H4 (cell line): ENCODE measurements at regions not wholly inside any gene's neighbourhood (a gene's known extent, or its start where the extent isn't known, plus 50 kb on each side); places are given as distances from the start of the nearest gene placed in this dataset.
"Not testable (repeated sequence)": the region's sequence is repeated elsewhere in the genome, so short reads cannot be mapped to it uniquely, and the experiment has no call there.

Experiments
- DNase-seq: peaks from one replicate; pipeline ENCODE4 v3.0.0-alpha.2; 2015; ENCODE audit warnings: low spot score

DNA sequence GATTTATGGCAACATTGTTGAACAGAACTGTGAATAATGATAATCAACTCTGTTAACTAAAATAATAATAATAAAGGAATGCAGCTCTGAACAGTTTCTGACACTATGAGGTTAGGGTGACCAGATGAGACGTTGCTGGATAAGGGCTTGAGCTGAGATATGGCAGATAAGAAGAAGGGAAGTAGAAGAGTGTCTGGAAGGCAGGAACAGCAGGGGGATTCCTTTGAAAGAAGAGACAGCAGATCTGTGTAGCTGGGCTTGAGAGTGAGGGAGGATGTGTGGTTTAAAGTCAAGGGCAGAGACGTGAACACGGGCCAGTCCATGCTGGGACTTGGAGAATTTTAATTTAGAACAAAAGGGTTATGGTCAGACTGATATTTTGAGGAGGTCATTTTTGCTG is 273.1 kb upstream of the SLC14A2 start:
- DNase-seq: no peak

DNA sequence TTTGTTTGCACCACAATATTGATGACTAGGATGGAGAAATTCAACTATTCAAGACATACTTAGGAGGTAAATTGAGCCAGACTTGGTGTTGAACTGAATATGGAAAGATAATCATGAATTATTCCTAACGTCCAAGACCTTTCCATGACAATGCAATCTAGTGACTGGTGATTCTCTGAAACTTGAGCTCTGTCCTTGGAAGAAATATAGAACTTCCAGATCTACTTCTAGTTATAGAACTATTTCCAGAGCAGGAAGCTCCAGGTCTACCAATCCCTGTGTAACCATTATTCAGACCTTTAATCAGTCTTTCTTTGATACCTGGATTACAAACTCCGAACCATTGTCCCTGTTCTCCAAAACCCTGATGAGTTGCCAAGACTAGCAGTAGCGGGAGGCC is 272.6 kb upstream of the SLC14A2 start:
- no peak for DNase-seq

DNA sequence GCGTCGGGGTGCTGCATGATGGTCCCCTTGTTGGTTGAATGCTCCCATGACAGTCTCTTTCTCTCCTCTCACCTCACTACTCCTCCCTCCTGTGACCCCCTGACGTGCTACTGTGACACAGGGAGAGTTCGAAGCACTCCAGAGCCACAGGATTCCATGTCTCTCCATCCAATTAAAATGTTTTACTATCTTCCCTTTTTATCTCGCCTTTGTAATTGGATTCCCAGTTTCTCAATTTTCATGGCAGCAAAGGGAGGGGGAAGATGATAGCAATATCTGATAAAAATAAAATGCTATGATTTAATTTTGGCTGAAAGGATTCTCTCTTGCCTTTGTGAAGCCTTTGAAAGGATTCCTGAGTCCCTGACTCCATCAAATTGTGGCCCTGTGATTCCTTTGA is 271.9 kb upstream of the SLC14A2 start:
- no peak for DNase-seq

DNA sequence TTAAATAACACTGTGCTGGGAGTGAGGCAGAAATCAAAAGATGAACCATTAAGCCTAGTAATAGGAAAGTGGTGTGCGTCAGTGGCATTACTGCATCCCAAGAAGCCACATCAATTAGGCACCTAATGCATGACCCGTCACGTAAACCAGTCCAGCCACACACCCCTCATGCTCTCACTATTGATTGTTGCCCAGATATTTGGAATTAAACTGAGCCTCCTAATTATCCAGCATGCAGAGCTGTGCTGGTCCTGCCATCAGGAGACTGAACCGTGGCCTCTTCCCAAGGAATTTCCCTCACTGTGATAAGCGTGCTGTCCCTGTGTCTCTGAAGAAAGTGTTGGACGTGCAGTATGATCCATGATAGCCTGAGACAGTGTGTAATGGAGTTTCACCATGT is 270.6 kb upstream of the SLC14A2 start:
- not testable (repeated sequence) for DNase-seq

DNA sequence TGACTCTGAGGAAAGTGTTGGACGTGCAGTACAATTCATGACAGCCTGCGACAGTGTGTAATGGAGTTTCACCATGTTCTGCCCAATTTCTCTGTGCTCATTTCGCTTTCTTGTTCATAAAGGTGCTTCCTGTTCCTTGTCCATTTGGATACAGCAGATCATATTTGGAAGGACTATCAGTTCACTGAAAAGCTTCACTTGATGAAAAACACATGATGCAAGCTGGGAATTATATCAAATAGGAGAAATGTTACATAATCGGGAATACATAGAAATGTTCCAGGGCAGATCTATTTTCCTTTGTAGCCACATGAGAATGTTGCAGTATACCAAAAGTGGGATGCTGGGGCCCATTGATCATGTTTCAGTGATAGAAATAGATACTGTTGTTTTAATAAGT is 266.3 kb upstream of the SLC14A2 start:
- no peak for DNase-seq

DNA sequence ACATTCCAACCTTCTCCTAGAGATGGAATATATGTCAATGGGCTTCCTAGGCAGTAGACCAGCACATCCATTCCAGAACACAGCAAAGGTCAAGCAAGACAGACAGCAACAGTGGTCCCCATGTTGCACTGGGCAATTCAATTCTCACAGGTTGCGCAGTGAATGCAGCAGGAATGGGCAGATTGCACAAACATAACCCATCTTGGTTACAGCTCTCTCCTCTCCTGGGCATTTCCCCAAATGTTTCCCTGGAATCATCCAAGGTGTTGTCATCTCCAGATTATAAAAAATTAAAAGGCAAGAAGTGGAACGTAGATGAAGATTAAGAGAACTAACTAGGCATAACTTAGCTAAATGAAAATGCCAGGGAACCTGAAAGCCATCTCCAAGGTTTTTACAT is 265.8 kb upstream of the SLC14A2 start:
- no peak for DNase-seq

DNA sequence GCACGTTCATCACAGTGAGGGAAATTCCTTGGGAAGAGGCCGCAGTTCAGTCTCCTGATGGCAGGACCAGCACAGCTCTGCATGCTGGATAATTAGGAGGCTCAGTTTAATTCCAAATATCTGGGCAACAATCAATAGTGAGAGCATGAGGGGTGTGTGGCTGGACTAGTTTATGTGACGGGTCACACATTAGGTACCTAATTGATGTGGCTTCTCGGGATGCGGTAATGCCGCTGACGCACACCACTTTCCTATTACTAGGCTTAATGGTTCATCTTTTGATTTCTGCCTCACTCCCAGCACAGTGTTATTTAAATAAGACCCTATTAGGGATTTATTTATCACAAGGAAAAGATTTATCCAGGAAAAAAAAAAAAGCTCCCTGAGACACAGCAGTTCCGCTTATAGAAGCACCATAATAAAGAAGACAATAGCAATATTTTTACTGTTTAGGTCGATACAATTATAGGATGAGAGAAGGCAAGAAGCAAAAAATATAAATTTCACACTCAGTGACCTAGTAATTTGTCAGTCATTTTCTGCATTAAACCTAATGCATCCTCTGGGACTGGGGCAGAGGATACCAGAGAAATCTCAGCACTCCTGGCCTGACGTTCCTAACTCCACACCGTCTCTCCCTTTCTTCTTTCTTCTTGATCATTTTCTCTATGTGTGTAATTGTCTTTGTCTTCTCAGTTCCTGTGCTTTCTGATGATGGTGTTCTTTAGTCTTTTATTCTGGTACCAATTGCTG is 264.7 kb upstream of the SLC14A2 start:
- DNase-seq: no peak

DNA sequence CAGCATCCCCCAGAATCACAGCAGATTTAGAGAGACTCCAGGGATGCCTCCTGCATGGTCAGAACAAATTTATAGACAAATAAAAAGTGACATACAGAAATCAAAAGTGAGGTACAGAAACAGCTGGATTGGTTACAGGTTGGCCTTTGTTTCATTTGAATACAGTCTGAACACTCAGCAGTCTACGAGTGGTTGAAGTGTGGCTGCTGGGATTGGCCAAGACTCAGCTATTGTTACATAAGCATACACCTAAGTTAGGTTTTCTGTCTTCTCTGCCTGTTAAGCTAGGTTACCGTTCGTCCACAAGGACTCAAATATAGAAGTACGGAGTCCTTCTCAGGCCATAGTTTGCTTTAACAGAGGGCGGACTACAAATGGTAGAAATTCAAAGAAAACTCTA is 262.4 kb upstream of the SLC14A2 start:
- DNase-seq: no peak

DNA sequence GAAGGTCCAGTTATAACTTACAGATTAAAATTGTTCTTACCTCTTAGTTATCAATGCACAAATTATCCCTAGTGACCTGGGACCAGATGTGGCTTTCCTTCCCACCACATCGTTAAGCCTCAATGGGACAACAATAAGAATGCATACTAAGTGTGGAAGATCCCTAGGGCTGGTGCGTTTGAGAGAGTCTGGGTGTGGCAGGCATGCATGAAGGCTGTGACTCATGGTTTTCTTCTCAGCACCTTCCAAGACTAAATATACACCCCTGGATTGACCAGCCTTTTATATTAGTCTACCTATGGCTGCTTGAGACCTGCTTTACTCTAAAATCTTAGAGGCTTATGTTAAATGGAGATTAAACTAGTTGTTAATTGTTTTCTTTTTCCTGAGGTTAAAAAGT is 261.7 kb upstream of the SLC14A2 start:
- no peak for DNase-seq

DNA sequence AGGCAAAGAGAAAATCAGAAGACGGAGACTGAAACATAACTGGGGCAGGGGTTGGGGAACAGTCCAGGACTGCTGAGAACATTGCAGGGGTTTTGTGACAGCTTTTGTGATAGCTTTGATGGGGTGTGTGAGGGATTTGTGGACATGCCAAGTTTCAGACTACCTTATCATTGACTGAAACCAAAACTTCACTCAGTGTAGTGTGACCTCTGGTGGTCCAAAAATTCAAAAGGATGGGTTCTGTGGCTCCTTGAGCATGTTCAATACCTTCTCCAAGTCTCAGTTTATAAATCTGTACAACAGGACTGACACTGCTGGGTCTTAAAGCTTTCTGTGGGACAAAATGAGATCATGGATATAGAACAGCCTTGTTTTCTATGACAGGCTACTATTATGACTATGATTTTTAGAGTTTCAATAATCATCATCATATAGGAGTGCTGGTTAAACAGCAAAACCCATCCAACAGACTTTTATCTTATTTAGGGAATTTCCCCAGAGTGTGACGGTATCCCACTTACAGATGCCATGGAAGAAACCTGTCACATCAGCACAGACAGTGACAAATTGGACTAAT is 259.2 kb upstream of the SLC14A2 start:
- DNase-seq: no peak

DNA sequence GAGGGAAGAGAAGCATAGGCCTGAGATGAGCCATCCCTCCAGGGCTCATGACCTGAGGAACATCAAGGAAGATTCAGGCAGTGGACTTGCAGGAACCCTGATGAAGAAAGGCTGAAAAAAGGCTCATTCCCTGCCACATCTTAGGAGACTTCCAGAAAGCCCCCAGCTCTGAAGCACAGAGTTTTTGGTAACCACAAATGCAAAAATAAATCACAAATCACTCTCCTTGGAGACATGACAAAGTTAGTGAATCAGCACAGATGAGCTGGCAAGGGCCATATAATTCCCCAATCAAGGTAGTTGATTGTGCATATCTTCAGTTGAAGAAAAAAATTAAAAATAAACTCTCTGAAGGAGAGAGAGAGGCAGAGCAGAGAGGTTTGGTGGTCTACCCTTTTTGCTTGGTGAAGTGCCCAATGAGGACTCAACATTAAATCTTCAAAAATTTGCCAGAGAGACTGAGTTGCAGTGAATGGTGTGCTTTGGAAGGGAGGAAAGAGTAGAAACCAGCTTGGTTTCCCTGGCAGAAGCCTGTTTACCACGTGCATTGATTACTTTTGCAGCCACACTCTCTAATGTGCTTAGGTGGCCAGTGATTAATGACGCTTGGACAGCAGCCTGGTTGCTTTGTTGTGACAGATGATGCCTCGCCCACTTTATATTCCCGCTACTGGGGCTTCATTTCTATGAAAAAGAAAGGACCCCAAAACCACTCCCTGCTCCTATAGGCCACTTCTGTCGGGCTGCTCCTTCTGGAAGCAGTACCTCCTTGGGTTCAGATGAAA is 257.4 kb upstream of the SLC14A2 start:
- no peak for DNase-seq

DNA sequence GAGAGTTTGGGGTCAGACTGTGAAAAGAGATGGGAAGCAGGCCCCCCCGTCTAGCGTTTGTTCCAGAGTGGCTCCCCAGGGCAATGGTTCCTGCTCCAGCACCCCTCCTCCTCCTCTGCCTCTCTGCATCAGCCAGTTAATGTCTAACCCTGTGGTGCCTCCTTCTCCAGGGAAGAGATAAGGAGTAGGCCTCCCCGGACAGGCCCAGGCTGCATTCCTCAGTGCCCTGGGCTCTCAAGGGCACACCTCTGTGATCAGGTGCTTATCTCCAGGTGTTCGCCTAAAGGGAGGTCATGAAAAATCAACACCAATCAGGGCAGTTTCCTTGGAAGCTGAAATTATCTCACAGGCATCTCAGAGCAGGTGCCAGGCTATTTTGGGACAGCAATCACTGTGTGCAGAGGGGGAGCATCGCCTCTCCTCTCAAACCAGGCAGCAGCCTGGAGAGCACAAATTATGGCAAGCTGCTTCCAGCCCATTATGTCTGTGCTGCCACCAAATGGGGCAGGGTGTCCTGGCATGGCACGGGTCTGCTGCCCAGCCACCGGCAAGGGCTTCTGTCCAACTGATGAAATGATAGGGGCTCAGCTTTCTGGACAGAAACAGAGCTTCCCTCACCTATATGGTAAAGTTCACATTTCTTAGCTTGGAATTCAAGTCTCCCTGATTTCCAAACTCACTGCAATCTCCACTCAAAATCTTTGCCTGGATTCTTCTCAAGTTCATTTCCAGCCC is 255.8 kb upstream of the SLC14A2 start:
- no peak for DNase-seq

DNA sequence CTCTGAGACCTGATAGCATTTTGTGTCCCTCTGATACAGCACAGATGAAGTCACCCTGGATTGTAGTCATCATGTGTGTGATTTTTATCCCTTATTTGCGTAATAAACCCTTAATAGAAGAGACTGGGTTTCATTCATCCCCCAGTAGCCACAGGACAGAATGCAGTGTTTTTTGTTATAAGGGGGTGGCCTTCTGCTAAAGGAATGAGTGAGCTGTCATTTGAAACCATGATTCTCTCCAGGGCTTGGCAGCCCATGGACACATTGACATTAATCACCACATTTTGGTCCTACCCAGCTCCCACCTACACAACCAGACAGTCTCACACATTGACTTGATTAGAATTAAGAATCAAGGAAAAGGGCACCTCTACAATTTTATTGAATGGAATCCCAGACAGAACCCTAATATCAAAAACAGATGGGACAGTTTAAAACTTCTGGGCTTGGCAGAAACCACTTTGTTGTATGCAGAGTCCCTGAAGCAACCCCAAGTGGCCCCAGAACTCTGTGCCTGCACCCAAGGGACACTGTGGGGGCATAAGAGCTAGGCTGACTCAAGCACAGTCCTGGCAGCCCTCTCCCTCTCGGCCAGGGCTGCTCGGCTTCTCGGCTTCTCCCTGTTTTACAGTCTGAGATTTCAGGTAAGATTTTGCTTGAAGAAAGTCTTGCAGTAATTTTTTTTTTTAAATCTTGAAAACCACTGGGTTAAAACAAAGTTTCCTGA is 254.0 kb upstream of the SLC14A2 start:
- DNase-seq: no peak

DNA sequence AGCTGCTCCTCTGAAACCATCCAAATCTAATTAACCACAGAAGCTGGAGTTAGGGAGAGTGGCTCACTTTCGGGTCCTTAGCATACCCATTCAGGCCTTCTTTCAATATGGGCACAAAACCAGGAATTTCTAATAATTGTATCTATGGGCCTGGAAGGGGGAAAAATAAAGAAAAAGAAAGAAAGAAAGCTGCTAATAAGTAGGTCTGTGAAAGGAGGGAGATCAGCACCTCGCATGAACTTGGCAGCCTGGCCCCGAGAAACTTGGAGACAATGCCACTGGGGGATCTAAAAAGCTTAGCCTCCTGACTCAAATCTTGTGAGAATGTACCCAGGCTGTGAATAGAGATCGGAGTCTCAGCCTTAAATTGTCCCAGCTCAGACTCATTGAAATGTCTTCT is 252.1 kb upstream of the SLC14A2 start:
- DNase-seq: no peak

DNA sequence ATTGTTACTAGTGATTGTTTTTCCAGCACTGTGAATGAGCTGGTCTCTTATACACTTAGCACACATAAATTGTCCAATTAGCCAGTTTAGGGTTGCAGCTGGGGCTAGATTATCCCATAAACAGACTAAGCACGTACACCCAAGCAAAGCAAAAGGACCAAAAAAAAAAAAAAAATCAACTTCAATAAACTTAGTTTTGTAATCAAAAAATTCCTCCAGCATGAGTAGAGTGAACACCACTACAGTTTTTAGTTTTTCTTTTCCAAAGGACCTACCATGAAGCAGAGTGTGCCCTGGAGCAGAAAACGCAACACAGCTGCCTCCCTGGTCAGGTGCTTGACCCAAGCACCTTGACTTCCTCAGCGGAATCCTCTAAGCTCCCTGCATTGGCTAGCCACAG is 249.4 kb upstream of the SLC14A2 start:
- no peak for DNase-seq

DNA sequence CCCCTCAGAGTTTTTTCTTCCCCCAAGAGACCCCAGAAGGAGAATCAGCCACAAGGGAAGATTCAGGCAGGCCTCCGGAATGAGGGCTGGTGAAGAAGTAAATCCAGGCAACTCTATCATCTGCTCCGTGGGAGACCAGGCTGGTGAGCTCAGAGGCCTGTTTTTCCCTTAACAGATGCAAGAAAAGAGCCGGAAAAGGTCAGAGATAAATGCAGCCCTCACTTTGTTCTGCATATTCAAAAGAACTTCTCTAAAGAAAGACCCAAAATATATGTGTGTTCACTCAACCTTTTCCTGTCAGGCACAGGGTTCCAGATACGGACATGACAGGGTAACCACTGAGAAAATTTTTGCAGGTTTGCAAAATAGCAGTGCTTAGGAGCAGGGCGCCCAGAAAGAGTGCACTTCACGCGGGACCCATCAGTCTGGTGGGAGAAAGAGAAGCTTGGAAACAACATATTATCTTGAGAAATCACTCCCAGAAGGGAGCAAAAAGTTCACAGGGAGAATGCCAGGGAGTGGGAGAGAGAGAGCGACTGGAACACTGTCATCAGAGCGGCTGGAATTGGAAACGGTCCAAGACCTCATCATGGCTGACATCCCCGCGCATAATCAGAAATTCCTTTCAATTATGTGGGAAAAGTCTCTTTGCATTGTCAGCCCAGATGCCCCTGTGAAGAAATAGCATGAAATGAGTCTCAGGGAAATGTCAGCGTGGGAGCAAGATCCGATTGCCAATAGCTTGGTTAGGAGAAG is 244.8 kb upstream of the SLC14A2 start:
- DNase-seq: no peak

DNA sequence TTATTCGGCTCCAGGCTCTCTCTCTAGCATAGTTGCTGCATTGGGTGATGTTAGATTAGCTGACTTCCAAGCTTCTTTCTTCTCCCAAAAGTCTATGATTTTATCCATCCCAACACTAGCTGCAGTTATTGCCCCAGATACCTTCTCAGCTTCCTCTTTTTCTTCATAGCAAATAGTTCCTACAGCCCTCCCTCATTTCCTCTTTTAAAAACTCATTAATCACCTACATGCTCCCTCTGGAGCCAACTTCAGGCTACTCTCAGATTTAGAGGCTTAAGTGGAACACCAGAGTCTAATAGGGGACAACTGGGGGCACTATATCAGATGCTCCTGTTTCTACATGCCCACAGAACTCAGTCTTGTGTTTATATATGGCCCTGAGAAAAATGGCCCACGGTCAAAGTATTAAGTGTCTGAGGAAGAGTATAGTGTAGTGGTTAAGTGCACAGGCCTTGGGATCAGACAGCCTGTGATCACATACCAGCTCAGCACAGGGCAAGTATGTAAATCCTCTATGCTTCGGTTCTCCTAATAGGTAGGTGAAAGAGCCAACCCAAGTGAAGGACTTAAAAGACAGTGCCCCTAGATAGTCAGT is 241.9 kb upstream of the SLC14A2 start:
- no peak for DNase-seq

DNA sequence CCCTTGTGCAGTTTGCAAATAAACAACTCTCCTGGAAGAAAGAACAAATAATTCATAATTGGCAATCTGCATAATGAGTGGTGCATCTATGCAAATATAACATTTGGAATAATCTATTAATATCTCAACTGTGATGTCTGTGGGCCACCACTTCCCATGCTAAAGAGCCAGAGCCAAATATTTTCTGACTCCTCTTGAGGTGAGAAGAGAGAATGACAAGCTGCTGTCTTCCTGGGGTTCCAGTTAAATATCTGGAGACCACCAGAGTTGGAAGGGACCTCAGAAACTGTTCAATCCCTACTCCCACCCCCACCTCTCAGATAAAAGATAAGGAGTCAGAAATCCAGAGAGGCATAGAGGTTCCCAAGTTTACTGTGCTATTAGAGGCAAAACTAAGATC is 241.0 kb upstream of the SLC14A2 start:
- no peak for DNase-seq

DNA sequence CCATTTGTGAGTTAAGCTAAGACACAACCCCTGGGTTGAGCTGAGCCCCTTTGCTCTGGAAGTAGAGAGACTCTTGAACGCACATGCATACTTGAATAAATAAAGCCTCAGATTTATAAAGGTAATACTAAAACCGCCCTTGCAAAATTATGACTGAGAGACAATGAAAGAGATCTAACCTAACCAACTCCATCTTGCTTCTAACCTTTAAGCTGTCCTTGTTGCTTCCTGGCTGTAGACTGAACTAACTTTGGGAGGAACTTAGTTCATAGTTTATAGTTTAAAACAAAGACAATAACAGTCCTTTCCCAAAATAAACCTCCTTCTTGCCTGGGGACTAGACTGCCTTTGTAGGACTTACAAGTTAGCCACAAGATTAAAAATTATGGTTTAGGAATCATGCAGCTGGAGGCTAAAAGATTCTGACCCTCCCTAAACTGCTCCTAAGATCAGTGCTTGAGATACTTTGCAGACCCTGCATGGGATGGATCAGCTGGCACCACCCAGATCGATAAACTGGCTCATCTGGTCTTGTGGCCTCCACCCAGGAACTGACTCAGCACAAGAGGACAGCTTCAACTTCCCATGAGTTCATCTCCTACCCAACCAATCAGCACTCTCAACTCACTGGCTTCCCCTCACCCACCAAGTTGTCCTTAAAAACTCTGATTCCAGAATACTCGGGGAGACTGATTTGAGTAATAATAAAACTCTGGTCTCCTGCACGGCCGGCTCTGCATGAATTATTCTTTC is 240.2 kb upstream of the SLC14A2 start:
- DNase-seq: no peak

DNA sequence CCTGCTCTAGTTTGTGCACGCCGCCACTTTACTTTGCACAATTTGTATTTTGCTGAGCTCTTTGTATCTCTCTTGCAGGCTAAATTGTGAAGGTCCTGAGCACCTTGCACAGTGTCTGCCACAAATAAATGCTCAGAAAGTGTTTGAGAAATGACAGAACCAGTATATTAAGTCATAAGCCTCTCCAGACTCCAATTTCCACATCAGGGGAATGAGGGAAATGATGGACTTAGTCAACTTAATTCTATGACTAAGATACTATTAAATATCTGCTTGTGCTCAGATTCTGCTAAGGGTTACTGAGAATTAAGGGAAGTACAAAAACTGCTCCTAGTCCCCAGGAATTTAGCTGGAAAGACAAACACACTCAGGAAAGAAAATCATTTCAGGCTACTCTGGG is 239.1 kb upstream of the SLC14A2 start:
- DNase-seq: no peak
